HEK293T (cell line): ENCODE measurements at regions not wholly inside any gene's neighbourhood (a gene's known extent, or its start where the extent isn't known, plus 50 kb on each side); places are given as distances from the start of the nearest gene placed in this dataset.
A peak's percentile ranks its signal among the peaks of the same experiment; 100 is the strongest.

Source experiments
- CTCF ChIA-PET: fragments of 350-600 bp; formaldehyde crosslinking; extraction: SDS; loops from one replicate; lab custom pipeline; 2021; ENCODE audit warnings: antibody characterized with exemption, inconsistent platforms; lab: Yijun Ruan, JAX
- POLR2A ChIA-PET: fragments of 350-600 bp; formaldehyde crosslinking; extraction: SDS; loops from one replicate; lab custom pipeline; 2020; ENCODE audit warnings: antibody characterized with exemption, inconsistent platforms; lab: Yijun Ruan, JAX
- DNase-seq: peaks from one replicate; pipeline ENCODE4 v3.0.0; 2012; ENCODE audit warnings: mixed read lengths; ENCODE audit errors: extremely low spot score
- ARNT ChIP-seq: fragments of 450-650 bp; IDR thresholded peaks from 2 replicates; pipeline ENCODE4 v1.6.1; 2017; ENCODE audit warnings: mild to moderate bottlenecking
- BHLHE40 ChIP-seq: fragments of 450-650 bp; IDR thresholded peaks from 2 replicates; pipeline ENCODE4 v1.6.1; 2016; ENCODE audit warnings: mild to moderate bottlenecking, moderate library complexity, borderline replicate concordance
- CTBP1 ChIP-seq: fragments of 450-650 bp; IDR thresholded peaks from 2 replicates; pipeline ENCODE4 v1.6.1; 2016; ENCODE audit warnings: borderline replicate concordance
- ELF4 ChIP-seq: fragments of 450-650 bp; IDR thresholded peaks from 2 replicates; pipeline ENCODE4 v1.6.1; 2017; ENCODE audit warnings: antibody characterized with exemption
- FOXA1 ChIP-seq: fragments of 450-650 bp; IDR thresholded peaks from 2 replicates; pipeline ENCODE4 v1.6.1; 2016; ENCODE audit warnings: mild to moderate bottlenecking
- FOXK2 ChIP-seq: fragments of 450-650 bp; IDR thresholded peaks from 2 replicates; pipeline ENCODE4 v1.6.1; 2016; ENCODE audit warnings: mild to moderate bottlenecking
- FOXM1 ChIP-seq: fragments of 450-650 bp; IDR thresholded peaks from 2 replicates; pipeline ENCODE4 v1.6.1; 2017; ENCODE audit warnings: mild to moderate bottlenecking, borderline replicate concordance
- HDGF ChIP-seq: fragments of 450-650 bp; IDR thresholded peaks from 2 replicates; pipeline ENCODE4 v1.6.1; 2017; ENCODE audit warnings: antibody characterized with exemption, borderline replicate concordance
- L3MBTL2 ChIP-seq: fragments of 450-650 bp; conservative IDR thresholded peaks from 2 replicates; pipeline ENCODE4 v1.6.1; 2016; ENCODE audit warnings: mild to moderate bottlenecking
- LEF1 ChIP-seq: fragments of 450-650 bp; IDR thresholded peaks from 2 replicates; pipeline ENCODE4 v1.6.1; 2017; ENCODE audit warnings: mild to moderate bottlenecking, borderline replicate concordance
- NFRKB ChIP-seq: fragments of 450-650 bp; IDR thresholded peaks from 2 replicates; pipeline ENCODE4 v1.6.1; 2016; ENCODE audit warnings: mild to moderate bottlenecking, moderate library complexity
- PKNOX1 ChIP-seq: fragments of 450-650 bp; IDR thresholded peaks from 2 replicates; pipeline ENCODE4 v1.6.1; 2016
- SP1 ChIP-seq: fragments of 450-650 bp; IDR thresholded peaks from 2 replicates; pipeline ENCODE4 v1.6.1; 2017
- SUZ12 ChIP-seq: fragments of 450-650 bp; IDR thresholded peaks from 2 replicates; pipeline ENCODE4 v1.6.1; 2016; ENCODE audit warnings: mild to moderate bottlenecking
- TARDBP ChIP-seq: fragments of 450-650 bp; IDR thresholded peaks from 2 replicates; pipeline ENCODE4 v1.6.1; 2016
- ZNF384 ChIP-seq: fragments of 450-650 bp; IDR thresholded peaks from 2 replicates; pipeline ENCODE4 v1.6.1; 2016

- TF ChIP-seq PKNOX1 (peak; percentile 65), BHLHE40 (no peak)
- no peak for DNase-seq
- CTCF ChIA-PET, result no interaction called here
Measured at GRCh38 chr1:187300081-187300480, 471.3 kb downstream of the PLA2G4A start.

GRCh38 chr1:187306710-187307415 is 478.1 kb downstream of the PLA2G4A start:
- DNase-seq, result no peak
- ChIA-PET POLR2A (no interaction called here), CTCF (no interaction called here)
- TF ChIP-seq BHLHE40 (no peak), SP1 (no peak), CTBP1 (no peak), FOXM1 (no peak), SUZ12 (no peak), TARDBP (no peak)

More at GRCh38 chr1:187300081-187300480, 471.3 kb downstream of the PLA2G4A start:
- POLR2A ChIA-PET, result no interaction called here

- ChIA-PET POLR2A (no interaction called here), CTCF (no interaction called here)
- no peak for DNase-seq
- TF ChIP-seq FOXA1 (no peak), TARDBP (no peak), FOXK2 (no peak), HDGF (no peak), NFRKB (no peak), ELF4 (no peak), LEF1 (no peak), ZNF384 (no peak), SUZ12 (no peak)
Measured at GRCh38 chr1:187310038-187310631, 481.4 kb downstream of the PLA2G4A start.

- CTCF ChIA-PET, result no interaction called here
- no peak for DNase-seq
- TF ChIP-seq PKNOX1 (0 out of 2 replicates have a peak, but pooled peaks have one; percentile 24), ARNT (no peak), L3MBTL2 (no peak)
- POLR2A ChIA-PET, result no interaction called here
Measured at GRCh38 chr1:187313115-187313514, 484.4 kb downstream of the PLA2G4A start.

- TF ChIP-seq PKNOX1, result peak; percentile 31
- no peak for TF ChIP-seq FOXK2
- POLR2A ChIA-PET, result no interaction called here
- no peak for DNase-seq
- CTCF ChIA-PET, result no interaction called here
Measured at GRCh38 chr1:187326557-187326956, 497.8 kb downstream of the PLA2G4A start.

GRCh38 chr1:187336441-187337168 is 507.9 kb downstream of the PLA2G4A start:
- DNase-seq, result no peak
- CTCF ChIA-PET, result no interaction called here
- POLR2A ChIA-PET, result no interaction called here
- TF ChIP-seq HDGF (no peak), ZNF384 (no peak), TARDBP (no peak), ARNT (no peak), FOXK2 (no peak), L3MBTL2 (no peak), BHLHE40 (no peak)

GRCh38 chr1:187338762-187339412 is 510.1 kb downstream of the PLA2G4A start:
- no peak for TF ChIP-seq LEF1
- TF ChIP-seq TARDBP, result no peak
- no peak for TF ChIP-seq ZNF384
- no peak for DNase-seq
- CTCF ChIA-PET, result no interaction called here
- POLR2A ChIA-PET, result no interaction called here
